ENCODE measurements at regions not wholly inside any gene's neighbourhood (a gene's known extent, or its start where the extent isn't known, plus 50 kb on each side); places are given as distances from the start of the nearest gene placed in this dataset.

- DNase-seq (ENCODE audit: extremely low spot score), result no peak
- CTCF ChIA-PET, result interaction anchor here (1.2 to 1.3 kb wide), 2 partner anchors 10 to 11 kb away, joined by 3 to 5 read pairs; no protein-coding TSS in a partner anchor
- POLR2A ChIA-PET, result no interaction called here
- no peak for TF ChIP-seq CTCF (IDR thresholded peaks at IDR 0.05; ENCODE audit: control extremely low read depth, extremely low read depth, low read depth, missing control alignments)
Measured at GRCh38 chr15:60057554-60057953, 53.4 kb downstream of the FOXB1 start.

GRCh38 chr15:60059186-60059585, 55.1 kb downstream of the FOXB1 start:
- ChIA-PET POLR2A (no interaction called here), CTCF (no interaction called here)
- TF ChIP-seq CTCF (IDR thresholded peaks at IDR 0.05; ENCODE audit: control extremely low read depth, extremely low read depth, low read depth, missing control alignments), result no peak
- no peak for DNase-seq (ENCODE audit: extremely low spot score)

- ChIA-PET POLR2A (no interaction called here), CTCF (no interaction called here)
- TF ChIP-seq CTCF (IDR thresholded peaks at IDR 0.05; ENCODE audit: control extremely low read depth, extremely low read depth, low read depth, missing control alignments), result no peak
- DNase-seq (ENCODE audit: extremely low spot score), result no peak
Measured at GRCh38 chr15:60061758-60062157, 57.6 kb downstream of the FOXB1 start.

- ChIA-PET POLR2A (no interaction called here), CTCF (no interaction called here)
- no peak for DNase-seq (ENCODE audit: extremely low spot score)
- TF ChIP-seq CTCF (IDR thresholded peaks at IDR 0.05; ENCODE audit: control extremely low read depth, extremely low read depth, low read depth, missing control alignments), result no peak
Measured at GRCh38 chr15:60062826-60063225, 58.7 kb downstream of the FOXB1 start.

- no peak for DNase-seq (ENCODE audit: extremely low spot score)
- CTCF ChIA-PET, result no interaction called here
- TF ChIP-seq CTCF (IDR thresholded peaks at IDR 0.05; ENCODE audit: control extremely low read depth, extremely low read depth, low read depth, missing control alignments), result no peak
- POLR2A ChIA-PET, result no interaction called here
Measured at GRCh38 chr15:60065951-60066350, 61.8 kb downstream of the FOXB1 start.

GRCh38 chr15:60070838-60071493, 66.9 kb downstream of the FOXB1 start:
- ChIA-PET CTCF (interaction anchor here (1.1 to 2.4 kb wide), 4 partner anchors 10 to 17 kb away, joined by 3 to 6 read pairs (median 4); no protein-coding TSS in a partner anchor), POLR2A (no interaction called here)
- DNase-seq (ENCODE audit: extremely low spot score), result no peak
- no peak for TF ChIP-seq CTCF (IDR thresholded peaks at IDR 0.05; ENCODE audit: control extremely low read depth, extremely low read depth, low read depth, missing control alignments)
